ENCODE measurements at regions not wholly inside any gene's neighbourhood (a gene's known extent, or its start where the extent isn't known, plus 50 kb on each side); places are given as distances from the start of the nearest gene placed in this dataset.

- no peak for TF ChIP-seq EP300 (IDR thresholded peaks at IDR 0.05)
- no peak for TF ChIP-seq CTCF (IDR thresholded peaks at IDR 0.05)
- TF ChIP-seq POLR2AphosphoS5 (IDR thresholded peaks at IDR 0.05): no peak
- TF ChIP-seq POLR2A (IDR thresholded peaks at IDR 0.05): no peak
Measured at GRCh38 chr17:71802663-71803062, 318.2 kb upstream of the SOX9 start.

All from stomach (tissue), 4 donors.